ENCODE measurements at regions not wholly inside any gene's neighbourhood (a gene's known extent, or its start where the extent isn't known, plus 50 kb on each side); places are given as distances from the start of the nearest gene placed in this dataset.
"Not testable (repeated sequence)": the region's sequence is repeated elsewhere in the genome, so short reads cannot be mapped to it uniquely, and the experiment has no call there.

- DNase-seq (ENCODE audit: low spot score); intact Hi-C loops (cut with DNase I): not testable (repeated sequence)
Observed at GRCh38 chr15:88965097-88965496, 51.9 kb upstream of the MFGE8 start.

GRCh38 chr15:88970232-88970631, 57.1 kb upstream of the MFGE8 start:
- no peak for DNase-seq (ENCODE audit: low spot score)
- intact Hi-C loops (cut with DNase I) = no loop called here

DNA sequence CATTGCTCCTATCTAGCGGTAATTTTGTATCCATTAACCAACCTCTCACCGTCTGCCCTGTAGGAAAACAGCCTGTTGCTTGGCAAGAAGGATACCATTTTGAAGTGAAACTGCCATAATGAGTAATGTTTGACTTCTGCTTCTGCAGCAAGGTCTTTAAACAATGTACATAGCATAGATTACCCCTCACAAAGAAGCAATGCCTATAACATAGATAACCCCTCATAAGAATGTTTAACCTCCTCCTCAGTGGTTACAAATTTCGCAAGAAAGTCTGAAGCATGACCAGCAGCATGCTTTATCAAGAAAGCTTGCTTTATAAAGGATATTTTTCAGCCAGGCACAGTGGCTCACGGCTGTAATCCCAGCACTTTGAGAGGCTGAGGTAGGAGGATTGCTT, 61.2 kb upstream of the MFGE8 start:
- DNase-seq (ENCODE audit: low spot score) = no peak
- intact Hi-C loops (cut with DNase I) = no loop called here

DNA sequence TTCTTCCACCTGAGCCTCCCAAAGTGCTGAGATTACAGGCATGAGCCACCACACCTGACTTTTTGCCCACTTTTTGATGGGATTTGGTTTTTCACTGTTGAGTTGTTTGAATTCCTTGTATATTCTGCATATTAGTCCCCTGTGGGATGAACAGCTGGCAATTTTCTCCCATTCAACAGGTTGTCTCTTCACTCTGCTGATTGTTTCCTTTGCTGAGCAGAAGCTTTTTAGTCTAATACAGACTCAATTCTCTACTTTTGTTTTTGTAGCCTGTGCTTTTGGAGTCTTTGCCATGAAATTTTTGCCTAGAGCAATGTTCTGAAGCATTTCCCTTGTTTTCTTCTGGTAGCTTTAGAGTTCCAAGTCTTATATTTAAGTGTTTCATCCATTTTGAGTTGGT, 62.7 kb upstream of the MFGE8 start:
- DNase-seq (ENCODE audit: low spot score) = no peak
- intact Hi-C loops (cut with DNase I) = no loop called here

DNA sequence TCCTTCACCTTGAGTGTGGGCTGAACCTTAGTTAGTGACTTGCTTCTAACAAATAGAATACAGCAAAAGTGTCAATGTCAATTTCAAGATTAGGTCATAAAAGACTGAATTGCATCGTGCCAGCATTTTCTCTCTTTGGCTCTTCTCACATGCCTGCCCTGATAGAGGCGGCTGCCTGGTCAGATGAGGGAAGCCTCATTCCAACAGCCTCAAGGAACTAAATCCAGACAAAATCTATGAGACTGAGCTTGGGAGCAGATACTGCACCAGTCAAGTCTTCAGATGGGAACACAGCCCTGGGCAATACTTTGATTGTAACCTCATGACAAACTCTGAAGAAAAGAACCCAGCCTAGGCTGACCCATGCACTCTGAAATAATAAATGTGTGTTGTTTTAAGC, 63.5 kb upstream of the MFGE8 start:
- no peak for DNase-seq (ENCODE audit: low spot score)
- intact Hi-C loops (cut with DNase I) = no loop called here

DNA sequence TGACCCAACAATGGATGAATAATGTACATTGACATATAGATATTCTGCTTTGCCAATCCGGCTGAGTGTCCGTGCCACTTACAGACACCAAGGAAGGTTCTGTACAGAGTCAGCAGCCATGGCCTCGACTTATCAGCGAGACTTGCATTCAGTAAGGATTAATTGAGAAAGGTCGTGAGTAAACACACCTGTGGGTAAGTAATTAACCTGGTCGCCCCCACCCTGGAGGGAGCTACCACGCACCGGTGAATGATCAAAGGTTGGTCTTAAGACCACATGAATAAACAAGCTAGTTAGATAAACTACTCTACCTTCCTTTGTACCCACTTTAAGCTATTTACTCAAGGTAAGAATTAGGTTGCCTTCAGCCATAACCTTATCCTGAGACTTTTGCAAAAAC, 66.5 kb upstream of the MFGE8 start:
- DNase-seq (ENCODE audit: low spot score) = no peak
- intact Hi-C loops (cut with DNase I) = no loop called here

DNA sequence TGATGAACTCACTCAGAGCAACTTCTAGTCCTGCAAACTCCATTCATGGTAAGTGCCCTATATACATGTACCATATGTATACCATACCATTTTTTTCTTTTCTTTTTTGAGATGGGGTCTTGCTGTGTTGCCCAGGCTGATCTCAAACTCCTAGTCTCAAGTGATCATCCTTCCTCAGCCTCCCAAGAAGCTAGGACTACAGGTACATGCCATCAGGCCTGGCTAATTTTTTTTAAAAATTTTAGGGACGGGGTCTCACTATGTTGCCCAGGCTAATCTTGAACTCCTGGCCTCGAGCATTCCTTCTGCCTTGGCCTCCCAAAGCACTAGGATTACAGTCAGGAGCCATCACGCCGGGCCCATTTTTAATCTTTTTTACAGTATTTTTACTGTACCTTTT, 67.3 kb upstream of the MFGE8 start:
- intact Hi-C loops (cut with DNase I) = no loop called here
- DNase-seq (ENCODE audit: low spot score) = no peak

GRCh38 chr15:88981244-88982215, 68.4 kb upstream of the MFGE8 start:
- DNase-seq (ENCODE audit: low spot score) = no peak

DNA sequence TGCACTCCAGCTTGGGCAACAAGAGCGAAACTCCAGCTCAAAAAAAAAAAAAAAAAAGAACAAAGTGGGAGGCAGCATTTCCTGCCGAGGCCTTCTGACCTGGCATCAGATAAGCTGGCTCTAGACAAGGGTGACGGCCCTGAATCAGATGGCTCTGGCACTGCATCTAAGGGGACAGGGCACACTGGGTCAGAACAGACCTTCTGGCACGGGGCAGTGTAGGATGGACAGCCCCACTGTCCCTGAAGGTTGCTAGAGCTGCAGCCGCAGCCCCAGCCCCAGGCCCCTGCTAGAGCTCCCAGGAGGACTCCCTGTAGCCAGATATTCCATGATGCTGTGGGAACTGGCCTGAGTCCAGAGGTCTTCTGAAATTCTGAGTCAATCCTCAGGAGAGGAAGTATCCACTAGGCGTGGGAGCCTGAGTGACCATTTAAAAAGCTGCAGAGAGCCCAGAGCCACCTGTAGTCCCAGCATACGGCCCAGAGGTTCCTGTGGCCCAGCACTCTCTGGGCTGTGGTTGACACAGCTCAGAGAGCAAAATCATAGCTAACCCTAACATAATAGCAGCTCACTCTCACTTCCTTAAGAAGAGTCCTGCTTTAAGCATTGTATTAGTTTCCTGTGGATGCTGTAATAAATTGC, 69.2 kb upstream of the MFGE8 start:
- peak; percentile 85 for DNase-seq (ENCODE audit: low spot score)
- intact Hi-C loops (cut with DNase I) = no loop called here

More at GRCh38 chr15:88981244-88982215, 68.4 kb upstream of the MFGE8 start:
- intact Hi-C loops (cut with DNase I) = no loop called here

DNA sequence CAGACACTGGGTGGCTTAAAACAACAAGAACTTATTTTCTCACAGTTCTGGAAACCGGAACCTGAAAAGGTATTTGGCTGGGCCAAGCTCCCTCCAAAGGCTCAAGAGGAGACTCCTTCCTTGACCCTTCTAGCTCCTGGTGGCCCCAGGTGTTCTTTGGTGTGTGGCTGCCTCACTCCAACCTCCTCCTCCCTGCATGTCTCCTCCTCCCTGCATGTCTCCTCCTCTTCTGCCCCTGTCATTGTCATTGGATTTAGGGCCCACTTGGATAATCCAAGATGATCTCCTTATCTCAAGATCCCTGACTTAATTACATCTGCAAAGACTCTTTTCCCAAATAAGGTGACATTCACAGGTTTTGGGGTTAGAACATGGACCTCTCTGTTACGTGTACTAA, 69.8 kb upstream of the MFGE8 start:
- DNase-seq (ENCODE audit: low spot score) = no peak
- intact Hi-C loops (cut with DNase I) = no loop called here

DNA sequence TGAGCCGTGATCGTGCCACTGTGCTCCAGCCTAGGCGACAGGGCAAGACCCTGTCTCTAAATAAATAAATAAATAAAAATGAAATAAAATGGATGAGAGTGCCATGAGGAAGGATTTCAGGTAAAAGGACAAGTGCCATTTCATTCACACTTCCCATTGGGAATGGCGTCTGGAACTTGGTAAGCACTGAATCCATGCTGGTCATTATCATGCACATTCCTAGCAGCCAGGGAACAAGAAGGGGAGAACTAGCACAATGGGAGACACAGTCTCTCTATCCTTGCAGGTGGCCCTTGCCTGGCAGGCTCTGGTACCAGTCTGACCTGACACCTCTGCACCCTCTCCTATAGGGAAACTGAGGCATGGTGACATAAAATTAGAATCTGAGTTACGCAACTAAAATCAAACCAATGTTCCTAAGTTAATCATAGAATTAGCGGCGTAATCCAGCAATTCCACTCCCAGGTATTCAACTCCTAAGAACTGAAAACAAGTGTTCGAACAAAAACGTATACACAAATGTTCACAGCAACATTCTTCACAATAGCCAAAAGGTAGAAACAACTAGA, 70.8 kb upstream of the MFGE8 start:
- DNase-seq (ENCODE audit: low spot score) = no peak
- intact Hi-C loops (cut with DNase I) = no loop called here

GRCh38 chr15:88985547-88986393, 72.6 kb upstream of the MFGE8 start:
- no peak for DNase-seq (ENCODE audit: low spot score)
- intact Hi-C loops (cut with DNase I) = no loop called here

DNA sequence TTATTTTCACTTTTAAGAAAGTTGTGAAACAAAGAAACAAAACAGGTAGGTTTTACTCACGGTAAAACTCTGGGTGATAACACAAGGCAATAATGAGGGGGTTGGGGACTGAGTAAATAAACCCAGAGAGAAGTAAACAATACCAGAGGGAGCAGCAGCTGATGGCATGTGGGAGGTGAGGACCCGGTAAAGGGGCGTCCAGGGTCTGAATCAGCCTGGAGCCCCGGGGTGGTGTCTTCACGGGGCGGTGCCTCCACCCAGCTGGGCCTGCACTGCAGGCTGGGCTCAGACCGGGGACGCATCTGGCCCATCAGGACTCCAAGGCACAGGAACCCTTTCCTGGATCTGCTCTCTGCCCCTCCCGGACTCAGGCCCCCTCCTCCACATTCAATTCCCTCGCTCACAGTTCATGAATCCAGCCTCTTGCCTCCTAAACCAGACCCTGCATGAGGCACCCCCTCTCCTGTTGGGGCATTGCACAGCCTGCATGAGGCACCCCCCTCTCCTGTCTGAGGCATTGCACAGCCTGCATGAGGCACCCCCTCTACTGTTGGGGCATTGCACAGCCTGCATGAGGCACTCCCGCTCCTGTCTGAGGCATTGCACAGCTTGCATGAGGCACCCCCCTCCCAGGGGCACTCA, 73.9 kb upstream of the MFGE8 start:
- intact Hi-C loops (cut with DNase I) = no loop called here
- no peak for DNase-seq (ENCODE audit: low spot score)

- DNase-seq (ENCODE audit: low spot score) = no peak
- intact Hi-C loops (cut with DNase I) = no loop called here
Observed at GRCh38 chr15:88987591-88987933, 74.4 kb upstream of the MFGE8 start.

DNA sequence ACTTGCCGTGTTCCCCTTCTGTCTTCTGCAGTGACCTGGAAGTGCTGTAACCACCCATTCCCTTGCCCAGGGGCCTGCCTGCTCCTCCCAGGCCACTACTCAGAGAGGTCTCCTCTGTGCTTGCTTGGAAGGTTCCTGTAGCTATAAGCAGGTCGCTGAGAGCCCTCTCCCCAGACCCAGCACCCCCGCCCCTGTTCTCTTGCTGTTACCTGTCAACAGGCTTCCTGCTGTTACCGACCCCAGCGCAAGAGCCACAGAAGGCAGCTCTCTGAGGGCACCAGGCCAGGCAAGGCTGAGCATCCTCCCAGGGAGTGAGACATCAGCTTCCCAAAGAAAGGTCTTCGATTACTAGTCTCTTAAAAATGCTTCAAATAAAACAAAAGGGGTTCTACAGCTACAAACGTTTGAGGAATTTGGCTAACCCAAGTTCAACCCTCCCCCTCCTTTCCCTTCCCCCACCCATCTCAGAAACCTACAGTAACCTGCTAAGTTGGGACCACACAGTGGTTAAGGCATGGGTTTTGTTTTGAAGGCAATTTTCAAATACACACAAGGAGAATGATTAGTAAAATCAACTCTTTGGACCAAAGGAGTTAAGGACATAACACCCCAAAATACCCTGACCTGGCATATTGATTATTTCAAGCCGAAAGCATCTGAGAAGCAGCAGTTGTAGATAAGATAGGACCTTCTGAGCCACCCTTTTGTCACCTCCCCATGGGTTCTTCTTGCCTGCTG, 74.9 kb upstream of the MFGE8 start:
- intact Hi-C loops (cut with DNase I) = no loop called here
- no peak for DNase-seq (ENCODE audit: low spot score)

DNA sequence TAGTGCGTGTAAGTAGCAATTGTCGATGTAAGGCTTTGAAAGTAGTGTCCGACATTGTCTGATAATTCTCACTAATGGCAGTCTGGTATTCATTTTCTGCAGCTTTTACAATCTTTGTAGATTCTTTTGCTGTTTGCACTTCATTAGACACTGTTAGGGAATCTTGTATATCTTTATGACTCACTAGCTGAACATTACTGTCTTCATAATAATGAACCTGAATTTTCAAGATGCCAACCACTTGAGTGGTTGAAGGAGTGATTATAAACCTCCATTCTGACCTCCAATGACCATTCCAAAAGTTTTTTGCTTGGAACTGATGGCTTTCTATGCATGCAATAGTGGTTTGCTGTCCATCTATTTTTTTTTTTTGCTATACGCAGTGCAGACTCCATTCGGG, 76.4 kb upstream of the MFGE8 start:
- DNase-seq (ENCODE audit: low spot score) = no peak
- intact Hi-C loops (cut with DNase I) = no loop called here

DNA sequence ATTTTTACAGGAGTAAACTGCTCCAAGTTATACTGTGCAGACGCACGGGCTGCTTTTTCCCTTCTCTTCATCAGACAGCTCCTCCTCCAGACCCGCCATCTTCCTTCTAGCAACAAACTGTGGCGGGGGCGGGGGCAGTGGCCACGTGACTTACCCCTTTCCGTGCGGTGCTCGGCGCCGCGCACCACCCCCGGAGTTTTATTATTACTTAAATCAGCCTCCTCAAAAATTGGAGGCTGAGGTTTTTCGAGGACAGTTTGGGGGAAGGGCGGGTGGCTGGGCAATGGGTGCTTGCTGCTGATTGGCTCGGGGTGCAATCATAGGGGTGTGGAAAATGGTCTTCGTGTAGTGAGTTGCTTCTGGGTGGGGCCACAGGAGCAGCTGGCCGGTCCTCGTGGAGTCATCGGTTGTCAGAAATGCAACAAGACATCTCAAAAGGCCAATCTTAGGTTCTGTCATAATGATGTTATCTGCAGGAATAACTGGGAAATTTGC, 77.1 kb upstream of the MFGE8 start:
- DNase-seq (ENCODE audit: low spot score) = no peak
- intact Hi-C loops (cut with DNase I) = no loop called here

- DNase-seq (ENCODE audit: low spot score) = no peak
- intact Hi-C loops (cut with DNase I) = no loop called here
Observed at GRCh38 chr15:88992216-88992615, 79.0 kb upstream of the MFGE8 start.

DNA sequence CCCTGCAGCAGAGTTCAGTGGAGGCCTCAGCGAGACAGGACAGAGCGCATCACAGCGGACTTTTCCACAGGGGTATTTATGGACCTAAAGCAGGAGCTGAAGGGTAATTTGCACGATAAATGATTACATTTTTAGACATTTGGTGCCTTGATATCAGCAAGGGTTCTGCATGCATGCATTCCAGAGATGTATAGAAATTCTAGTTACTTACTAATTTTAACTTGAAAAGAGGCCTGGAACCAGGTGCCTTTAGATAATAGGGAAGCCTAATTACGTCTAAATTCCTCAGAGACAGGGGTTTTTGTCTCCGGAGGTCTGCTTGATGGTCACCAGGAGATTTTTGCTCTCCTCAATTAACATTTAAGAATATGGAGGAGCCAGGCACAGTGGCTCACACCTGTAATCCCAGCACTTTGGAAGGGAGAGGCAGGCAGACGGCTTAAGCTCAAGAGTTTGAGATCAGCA, 79.8 kb upstream of the MFGE8 start:
- intact Hi-C loops (cut with DNase I) = no loop called here

More for the DNA sequence above, 79.8 kb upstream of the MFGE8 start:
- no peak for DNase-seq (ENCODE audit: low spot score)
